NOMO-1 (cell line): ENCODE measurements at regions not wholly inside any gene's neighbourhood (a gene's known extent, or its start where the extent isn't known, plus 50 kb on each side); places are given as distances from the start of the nearest gene placed in this dataset.

Experiments used
- DNase-seq, 2 experiments: peaks; one replicate each; lab custom pipeline; 2025; ENCODE audit not compliant: unreplicated experiment in 2 of 2; lab: John Stamatoyannopoulos, UW

DNA sequence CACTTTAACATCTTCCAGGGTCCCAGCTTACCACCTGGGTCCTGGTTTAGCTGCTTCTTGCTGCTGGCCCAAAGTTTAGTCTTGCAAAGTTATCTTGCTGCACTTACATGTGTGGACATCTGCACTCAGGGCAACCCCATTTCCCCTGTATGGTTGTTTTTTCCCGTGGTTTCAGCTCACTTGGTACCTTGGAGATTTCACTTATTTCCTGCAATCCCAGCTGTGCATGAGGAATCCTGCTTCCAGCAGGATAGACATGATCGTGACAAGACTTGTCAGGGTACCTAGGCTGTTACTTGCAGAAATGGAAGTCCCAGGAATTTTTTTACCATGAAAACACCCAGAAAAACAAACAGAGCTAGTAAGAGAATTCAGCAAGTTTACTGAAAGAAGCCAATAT, 95.9 kb upstream of the LEP start:
- DNase-seq: no peak

DNA sequence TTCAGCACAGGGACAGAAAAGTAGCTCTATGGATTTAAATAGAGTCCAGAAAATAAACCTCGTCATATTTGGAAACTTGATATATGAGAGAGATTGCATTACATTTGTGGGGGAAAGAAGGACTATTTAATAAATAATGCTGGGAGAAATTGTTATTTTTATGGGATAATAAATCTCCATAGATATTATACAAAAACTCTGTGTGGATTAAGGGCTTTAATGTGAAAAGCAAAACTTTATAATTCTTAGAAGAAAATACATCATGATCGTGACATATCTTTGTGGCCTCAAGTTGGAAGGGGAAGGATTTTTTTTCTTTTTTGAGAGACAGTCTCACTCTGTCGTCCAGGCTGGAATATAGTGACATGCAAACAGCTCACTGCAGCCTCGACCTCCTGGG, 95.0 kb upstream of the LEP start:
- no peak for DNase-seq

- no peak for DNase-seq
Observed at GRCh38 chr7:128148676-128149075, 92.4 kb upstream of the LEP start.

DNA sequence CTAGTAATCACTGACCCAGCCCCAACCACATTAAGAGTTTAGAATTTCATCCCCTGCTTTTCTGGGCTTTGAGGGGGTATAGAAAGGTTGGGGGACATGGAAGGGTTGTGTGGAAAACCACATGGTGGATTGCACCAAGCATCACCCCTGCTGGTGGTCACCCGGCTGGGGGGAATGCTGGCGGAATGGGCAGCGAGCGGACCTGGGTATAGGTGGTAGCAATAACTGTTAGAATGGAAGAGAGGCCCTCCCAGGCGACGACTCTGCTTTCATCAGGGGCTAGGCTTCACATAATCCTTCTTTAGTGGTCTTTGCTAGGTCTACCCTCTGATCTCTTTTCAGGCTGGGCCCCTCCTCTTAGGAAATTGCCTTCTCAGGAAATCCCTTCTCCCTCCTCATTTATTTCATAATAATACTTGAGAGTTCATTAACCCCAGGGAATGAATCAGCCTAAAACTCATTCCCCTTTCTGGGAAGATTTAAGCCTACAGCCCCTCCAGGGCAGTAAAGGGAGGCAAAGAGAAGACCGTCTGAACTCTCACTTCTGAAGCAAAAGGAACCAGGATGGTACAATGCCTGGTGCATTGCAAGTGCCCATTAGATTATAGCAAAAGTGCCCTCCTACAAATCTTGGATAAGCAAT, 90.7 kb upstream of the LEP start:
- DNase-seq: no peak

GRCh38 chr7:128151635-128152034, 89.4 kb upstream of the LEP start:
- peak; percentile 28 to 39 for DNase-seq

- DNase-seq: no peak
Observed at GRCh38 chr7:128152721-128153120, 88.4 kb upstream of the LEP start.

- DNase-seq: no peak
Observed at GRCh38 chr7:128153436-128153835, 87.6 kb upstream of the LEP start.

DNA sequence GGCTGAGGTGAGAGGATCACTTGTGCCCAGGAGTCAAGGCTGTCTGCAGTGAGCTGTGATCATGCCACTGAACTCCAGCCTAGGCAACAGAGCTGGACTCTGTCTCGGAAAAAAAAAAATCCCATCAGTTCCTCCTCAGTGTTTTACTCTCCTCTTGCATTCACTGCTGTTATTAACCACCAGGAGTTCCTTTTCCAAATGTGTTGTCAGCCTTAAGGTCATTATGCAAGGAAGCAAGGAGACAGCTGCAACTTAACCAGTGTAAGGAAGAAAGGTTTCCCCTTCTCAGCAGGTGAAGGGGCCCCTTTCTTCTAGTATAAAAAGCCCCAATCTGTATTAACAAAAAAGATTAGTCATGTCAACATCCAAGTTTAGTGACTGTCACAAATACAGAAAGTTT, 86.6 kb upstream of the LEP start:
- peak in 1 of 2 experiments; percentile 3 for DNase-seq

GRCh38 chr7:128155100-128155740, 85.9 kb upstream of the LEP start:
- DNase-seq: peak in 1 of 2 experiments; percentile 5

- DNase-seq: no peak
Observed at GRCh38 chr7:128157906-128158305, 83.2 kb upstream of the LEP start.

DNA sequence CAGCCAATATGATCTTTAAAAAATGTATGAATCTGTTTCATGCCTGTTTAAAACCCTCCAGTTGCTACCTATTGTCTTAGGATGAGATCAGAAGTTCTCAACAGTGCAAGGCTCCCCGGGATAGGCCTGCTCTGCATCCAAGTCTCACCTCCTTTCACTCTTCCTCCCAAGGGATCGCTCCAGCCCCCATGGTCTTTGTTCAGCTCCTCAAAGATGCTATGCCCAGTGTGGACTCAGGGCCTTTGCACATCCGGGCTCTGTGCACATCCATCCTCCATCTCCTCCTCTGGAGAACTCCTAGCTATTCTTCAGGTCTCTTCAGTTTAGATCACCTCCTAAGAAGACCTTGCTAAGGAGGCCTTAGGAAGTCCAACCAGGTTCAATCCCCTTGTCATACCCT, 82.7 kb upstream of the LEP start:
- no peak for DNase-seq

GRCh38 chr7:128160296-128160695, 80.8 kb upstream of the LEP start:
- DNase-seq: no peak

- DNase-seq: no peak
Observed at GRCh38 chr7:128161466-128162125, 79.5 kb upstream of the LEP start.

- DNase-seq: no peak
Observed at GRCh38 chr7:128162666-128163065, 78.4 kb upstream of the LEP start.

- no peak for DNase-seq
Observed at GRCh38 chr7:128163473-128163872, 77.6 kb upstream of the LEP start.

DNA sequence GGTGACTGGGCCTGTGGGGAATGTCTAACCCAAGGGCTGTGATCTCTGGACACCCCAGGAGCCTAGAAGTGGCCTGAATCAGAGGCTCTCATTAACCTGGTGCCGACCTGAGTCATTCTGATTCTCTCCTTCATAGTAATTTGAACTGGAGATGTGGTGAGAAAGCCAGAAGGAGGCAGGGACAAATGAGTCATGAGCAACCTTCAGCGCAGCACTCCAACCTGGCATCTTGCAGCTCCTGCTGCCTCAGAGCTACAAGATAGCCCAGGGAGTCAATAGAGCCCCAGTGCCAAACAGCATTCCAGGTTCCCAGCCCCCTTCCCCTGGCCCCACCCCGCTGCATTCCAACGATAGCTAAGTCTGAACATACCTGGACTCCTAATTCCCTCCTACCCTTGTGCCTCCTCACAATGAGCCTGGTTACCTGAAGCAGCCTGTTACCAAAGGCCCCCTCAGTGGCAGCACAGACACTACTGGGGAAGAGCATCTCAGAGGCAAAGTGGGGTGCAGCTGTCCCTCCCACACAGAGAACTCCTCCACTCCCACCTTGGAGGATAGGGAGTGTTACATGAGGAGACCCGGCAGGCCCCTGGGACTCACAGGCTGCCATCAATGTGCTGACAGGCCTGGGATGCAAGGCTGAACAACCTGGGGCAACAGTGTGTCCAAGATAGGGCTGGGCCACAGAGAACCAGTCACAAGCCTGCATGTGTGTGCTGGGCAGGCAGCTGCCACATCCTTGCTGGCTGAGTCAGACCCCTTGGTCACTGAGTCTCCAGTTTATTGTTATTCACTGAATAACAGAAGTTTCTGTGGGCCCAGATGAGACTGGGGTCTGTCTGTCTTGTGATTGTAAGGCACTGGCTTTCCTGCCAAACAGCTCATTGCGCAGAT, 76.8 kb upstream of the LEP start:
- DNase-seq: no peak

DNA sequence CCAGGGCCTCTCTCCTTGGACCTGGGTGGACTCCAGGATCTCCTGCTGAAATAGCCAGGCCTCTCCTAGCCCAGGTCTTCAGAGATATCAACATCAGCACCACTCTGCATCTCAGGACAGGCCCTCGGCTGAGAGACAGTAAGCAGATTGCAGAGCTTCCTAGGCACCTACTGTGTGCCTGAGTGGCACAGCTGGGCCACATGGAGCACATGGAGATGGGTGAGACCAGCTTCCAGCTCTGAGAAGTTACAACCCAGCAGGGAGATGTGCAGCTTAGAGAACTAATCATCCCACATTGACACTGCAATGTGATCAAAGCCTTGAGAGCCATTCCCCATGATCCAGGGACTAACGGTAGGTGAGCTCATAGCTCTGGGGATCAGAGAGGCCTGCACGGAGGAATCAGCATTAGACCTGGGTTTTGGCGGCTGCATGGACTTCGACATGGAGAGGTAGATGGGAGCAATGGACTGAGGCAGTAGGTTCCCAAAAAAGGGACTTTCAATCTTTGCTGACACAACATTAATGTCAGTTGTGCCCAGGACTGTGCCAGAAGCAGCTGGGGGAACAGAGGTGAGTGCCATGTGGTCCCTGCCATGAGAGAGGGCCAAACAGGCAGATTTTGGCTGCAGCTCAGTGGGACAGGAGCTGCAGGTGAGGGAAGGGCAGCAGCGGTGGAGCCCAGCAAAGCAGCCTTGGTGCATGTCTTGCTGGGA, 76.0 kb upstream of the LEP start:
- no peak for DNase-seq

- no peak for DNase-seq
Observed at GRCh38 chr7:128165927-128166420, 75.1 kb upstream of the LEP start.

DNA sequence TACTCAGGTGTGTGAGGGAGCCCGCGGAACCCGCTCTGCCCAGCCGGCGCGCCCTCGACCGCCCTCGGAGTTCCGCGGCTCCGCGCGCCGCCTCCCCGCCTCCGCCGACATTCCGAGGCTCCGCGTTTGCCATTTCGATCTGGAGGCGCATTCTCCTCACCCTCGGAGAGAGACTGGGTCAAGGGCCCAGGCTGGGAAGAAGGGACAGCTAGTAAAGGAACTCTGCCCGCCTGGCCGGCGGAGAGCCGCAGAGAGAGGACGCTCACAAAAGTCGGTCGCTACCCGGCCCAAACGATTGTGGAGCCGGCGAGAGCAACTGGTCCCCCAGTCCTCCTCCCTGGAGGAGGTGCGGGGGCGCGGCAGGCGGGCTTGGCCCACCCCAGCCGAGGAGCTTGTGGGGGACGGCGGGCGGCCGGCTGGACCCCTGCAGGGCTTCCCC, 74.5 kb upstream of the LEP start:
- DNase-seq: no peak

DNA sequence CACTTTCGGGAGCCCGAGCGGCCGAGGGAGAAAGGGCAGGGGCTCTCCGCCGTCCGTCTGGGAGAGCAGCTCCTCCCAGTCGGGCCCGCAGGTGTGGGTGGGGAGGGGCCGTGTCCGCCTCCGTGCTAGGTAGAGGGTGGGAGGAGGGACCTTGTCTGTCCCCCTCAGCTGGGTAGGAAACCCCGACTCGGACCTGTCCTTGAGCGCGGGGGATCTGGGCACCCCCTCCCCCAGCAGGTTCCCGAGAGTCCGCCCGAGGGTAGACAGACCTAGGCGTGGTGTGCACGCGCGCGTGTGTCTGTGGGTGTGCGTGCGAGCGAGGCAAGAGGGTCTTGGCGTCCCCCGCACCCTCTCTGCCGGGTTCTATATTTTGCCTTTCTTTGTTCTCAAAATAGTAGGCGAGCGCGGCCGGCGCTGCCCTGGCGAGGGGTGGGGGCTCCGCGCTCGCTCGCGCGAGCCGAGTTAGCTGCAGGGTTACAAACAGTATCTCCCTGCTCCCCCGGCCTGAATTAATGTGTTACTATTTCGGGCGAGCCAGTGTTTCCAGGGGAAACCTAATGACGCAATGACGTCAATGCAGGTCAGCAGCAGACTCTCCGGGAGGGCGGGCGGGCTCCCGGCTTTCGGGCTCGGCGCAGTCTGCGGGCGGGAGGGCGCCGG, 73.9 kb upstream of the LEP start:
- DNase-seq: no peak
